HG02798 (cell line): ENCODE measurements at regions not wholly inside any gene's neighbourhood (a gene's known extent, or its start where the extent isn't known, plus 50 kb on each side); places are given as distances from the start of the nearest gene placed in this dataset.

Source experiments
- ATAC-seq: cut with Tn5 transposase; IDR thresholded peaks from one replicate; pipeline ENCODE4 v1.9.1; 2021; ENCODE audit warnings: mild to moderate bottlenecking; ENCODE audit not compliant: unreplicated experiment, poor library complexity

GRCh38 chr21:28671549-28672195, 321.0 kb downstream of the LTN1 start:
- no peak for ATAC-seq

DNA sequence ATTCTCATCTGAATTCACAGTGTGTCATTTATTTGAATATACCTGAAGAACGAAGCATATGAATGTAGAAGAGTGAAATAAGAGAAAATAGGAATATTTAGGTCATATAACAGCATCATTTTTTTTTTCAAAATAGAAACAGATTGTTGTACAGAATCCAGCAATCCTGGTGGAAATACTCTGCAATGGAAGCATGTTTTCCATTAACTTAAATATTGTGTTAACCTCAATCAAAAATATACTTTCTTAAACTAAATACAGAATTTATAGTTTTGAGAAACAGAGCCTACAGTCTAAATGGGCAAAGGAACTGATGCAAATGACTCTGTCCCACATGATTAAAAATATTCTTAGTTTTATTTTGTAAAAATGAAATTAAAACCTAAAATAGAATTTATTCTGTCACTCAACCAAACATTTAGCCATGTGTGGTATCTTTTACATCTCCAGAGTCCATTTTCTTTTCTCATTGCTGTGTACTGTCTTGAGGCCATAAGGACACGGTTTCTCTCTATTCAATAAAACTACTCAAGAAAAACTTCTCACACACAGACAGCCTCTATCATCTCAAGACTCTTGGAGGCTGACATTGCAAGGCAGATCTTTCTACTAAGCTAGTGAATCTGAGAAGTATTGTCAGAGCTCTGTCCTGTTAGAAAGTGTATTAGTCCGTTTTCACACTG, 322.6 kb downstream of the LTN1 start:
- ATAC-seq, result no peak

GRCh38 chr21:28669321-28669720, 323.4 kb downstream of the LTN1 start:
- ATAC-seq, result no peak

DNA sequence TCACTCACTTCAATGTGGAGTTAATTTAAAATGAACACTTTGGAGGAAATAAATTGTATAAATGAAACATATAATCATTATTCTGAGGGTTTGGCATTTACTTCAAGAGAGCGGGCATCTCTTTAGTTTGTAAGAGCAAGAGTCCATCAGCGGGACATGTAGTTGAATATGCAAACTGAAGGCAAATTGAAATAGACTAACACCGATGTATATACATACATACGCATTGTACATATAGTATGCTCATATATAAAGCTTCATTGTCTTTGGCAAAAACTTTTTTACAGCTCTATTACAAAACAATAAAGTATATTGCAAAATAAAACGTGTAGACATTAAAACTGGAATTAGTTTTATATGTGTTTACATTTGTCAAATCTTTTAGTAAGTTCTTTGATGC, 328.9 kb downstream of the LTN1 start:
- no peak for ATAC-seq

- no peak for ATAC-seq
Observed at GRCh38 chr21:28663111-28663693, 329.5 kb downstream of the LTN1 start.

DNA sequence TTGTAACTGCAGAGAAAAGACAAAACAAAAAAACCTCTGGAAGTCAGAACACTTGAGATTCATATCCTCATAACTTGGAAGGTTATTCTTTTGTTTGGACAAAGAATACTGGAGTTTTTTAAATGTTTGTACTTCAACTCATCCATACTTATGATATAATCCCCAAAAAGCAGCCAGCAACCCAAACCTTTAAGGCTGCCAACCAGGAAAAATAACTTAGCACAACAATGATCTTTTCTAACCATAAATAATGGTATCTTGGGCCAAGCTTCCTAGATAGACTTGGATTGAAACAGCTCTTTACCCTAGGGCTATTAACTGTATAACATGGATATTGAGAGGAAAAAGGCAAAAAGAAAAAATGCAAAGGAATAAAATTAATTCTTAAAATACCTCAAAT, 335.1 kb downstream of the LTN1 start:
- ATAC-seq, result no peak

DNA sequence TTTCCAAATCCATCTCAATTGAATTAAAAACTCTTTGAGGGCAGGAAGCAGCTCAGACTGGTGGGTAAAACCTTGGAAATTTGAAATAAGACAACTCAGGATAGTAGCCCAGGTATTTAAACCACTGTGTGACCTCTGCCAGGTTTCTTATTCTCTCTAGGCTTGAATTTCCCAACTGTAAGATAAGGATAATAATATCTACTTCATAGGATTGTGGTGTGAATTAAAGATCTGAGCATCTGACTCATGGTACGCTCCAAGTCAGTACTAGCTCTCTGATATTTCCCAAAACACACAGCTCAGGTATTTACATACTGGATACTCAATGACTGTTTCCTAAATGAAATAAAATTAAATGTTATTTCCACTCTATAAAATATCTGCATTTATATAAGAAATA, 337.2 kb downstream of the LTN1 start:
- no peak for ATAC-seq

DNA sequence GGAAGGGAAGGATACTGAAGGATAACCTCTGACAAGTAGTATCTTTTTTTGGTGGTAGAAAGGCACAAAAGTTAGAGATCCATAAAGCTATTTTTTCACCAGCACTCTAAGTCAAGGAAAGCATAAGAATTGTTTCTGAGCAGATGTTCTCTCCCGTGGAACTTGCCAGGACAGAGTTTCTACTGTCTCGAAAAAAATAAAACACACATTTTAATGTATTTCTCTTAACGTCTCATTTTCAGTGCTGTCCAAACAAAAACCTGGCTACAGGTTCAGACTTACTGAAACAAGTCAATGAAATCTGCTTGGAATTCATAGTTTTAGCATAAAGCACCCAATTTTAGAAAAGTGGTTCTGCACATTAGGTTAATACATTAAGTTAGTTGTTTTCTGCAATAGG, 338.3 kb downstream of the LTN1 start:
- no peak for ATAC-seq

DNA sequence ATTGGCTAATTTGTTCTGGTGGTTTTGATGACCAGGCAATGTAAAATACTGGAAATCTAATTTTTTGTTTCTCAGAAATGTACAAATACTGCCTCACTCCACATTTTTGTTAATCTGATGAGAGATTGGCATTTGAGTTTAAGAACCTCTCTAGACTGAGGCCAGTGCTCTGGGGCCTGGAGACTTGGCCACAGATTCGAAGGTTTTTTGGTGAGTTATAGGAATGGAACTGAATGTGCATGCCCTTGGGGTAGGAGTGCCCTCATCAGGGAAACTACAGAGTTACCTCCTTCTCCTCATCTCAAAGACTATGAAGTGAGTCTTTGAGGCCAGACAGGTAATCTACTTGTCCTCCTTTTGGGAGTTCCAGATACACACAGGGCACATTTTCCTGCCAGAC, 347.9 kb downstream of the LTN1 start:
- ATAC-seq, result no peak

DNA sequence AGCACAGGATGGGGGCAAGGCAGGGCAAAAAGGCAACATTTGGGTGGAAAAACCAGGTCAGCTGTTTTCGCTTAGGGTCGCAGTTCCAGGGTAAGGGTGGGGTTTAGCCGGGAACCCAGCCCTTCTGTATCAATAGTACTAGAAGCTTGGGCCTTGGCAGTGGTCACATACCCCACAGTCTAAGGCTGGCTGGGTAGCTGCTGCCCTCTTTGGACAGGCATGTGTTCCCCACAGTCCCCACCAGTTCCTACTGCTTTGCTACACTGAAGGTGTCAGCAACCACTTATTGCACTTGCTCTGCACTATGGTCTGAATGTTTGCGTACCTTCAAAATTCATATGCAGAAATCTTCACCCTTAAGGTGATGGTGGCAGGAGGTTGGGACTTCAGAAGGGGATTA, 349.8 kb downstream of the LTN1 start:
- ATAC-seq, result no peak

GRCh38 chr21:28641731-28642130, 350.9 kb downstream of the LTN1 start:
- no peak for ATAC-seq

- ATAC-seq, result no peak
Observed at GRCh38 chr21:28640326-28640725, 352.4 kb downstream of the LTN1 start.

DNA sequence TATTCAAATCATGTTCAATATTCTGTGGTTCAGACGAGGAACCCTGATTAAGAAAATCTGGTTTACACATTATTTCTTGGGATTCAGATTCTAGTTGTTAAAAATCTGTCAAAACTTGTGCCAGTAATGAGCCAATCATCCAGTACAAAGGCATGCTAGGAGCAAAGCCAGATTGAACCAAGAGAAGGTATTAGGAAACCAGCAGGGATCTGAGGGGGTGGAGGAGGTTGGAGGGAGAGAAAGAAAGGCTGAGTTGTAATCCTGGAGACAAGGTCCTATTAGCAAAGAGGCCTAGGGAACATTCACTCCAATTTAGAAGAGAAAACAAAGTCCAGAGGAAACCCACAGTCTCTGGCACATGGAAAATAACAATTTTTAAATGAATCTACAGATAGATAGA, 352.9 kb downstream of the LTN1 start:
- ATAC-seq, result no peak

DNA sequence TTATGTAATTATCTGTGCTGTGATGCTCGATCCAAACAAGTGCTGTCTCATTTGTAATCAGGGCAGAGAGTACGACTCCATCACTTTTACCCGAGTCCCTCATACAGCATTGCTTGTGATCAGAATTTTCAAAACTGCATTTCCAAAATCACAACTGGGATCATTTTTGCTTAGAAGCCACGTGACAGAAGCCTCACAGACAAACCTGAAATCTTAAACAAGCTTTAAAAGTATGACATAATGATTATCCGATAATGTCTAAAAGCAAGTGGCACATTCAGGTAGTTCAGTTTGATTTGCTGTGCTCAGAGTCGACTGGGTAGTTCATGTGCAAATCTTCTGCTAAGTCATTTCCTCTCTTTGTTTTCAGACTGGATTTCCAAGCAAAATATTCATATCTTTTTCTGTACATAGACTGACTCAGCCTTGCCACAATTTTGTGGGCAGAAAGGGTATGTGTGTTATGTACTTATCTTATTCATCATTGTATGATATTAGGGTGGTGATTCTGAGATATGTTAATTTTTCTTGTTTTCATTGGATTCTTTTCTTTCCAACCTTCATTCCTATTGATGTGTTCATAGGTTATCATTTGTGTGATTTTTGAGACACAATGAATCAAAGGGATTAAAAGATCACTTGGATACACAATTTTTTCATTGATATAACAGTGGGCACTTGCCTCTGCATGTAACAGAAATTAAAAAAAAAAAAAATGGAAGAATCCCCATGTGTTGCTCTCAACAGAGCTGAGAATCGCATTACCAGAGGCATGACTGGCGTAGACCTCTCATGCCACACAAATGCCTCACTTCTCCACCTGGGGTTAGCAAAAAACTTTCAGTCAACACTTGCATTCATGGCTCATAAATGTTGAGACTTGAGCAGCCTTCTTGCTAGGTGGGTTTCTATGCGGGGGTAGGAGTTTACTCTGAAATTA, 355.7 kb downstream of the LTN1 start:
- ATAC-seq, result no peak

DNA sequence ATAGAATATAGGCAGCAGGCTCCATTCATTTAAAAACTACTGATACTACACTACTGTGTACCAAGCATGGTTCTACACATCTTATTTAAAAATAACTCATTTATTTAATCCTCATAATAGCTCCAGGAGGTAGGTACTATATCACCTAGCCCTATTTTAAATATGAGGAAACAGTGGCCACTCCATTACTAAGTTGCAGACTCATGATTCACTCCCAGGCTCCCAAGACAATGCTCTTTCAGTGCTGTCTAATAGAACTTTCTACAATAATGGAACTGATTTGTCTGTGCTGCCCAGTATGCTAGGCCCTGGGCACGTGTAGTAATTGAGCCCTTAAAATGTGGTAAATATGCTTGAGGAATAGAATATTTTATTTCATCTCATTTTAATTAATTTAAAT, 357.1 kb downstream of the LTN1 start:
- no peak for ATAC-seq

DNA sequence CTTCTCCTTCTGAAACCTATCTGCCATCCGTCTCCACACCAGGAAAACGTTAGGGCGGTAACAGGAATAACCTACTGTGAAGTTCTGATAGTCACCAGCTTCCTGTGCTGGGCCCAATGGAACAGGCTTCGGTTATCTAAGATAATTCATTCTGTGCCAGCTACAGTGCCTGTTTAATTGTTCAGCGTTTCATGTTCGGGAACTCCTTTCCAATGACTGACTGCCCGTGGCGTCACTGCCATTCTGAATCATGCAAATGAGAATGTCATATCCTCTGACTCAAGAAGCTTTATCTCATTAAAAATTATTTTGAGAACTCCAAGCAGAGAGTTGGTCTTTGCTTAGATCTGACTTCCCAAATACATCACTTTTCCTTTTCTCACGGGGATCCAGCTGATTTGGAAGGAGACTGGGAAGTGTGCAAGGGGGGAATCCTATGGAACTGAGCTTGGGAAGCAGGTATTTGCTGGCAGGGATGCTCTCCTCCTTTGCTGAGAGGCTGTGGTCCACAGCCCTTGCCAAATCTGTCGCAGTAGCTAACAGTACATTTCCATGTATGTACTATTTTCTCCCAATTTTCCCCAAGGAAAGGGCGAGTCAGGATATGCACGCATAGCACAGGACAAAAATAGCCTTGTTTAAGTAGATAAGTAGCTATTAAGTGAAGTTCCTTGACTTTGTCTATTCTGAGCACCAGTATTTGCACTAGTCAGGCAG, 358.7 kb downstream of the LTN1 start:
- no peak for ATAC-seq

DNA sequence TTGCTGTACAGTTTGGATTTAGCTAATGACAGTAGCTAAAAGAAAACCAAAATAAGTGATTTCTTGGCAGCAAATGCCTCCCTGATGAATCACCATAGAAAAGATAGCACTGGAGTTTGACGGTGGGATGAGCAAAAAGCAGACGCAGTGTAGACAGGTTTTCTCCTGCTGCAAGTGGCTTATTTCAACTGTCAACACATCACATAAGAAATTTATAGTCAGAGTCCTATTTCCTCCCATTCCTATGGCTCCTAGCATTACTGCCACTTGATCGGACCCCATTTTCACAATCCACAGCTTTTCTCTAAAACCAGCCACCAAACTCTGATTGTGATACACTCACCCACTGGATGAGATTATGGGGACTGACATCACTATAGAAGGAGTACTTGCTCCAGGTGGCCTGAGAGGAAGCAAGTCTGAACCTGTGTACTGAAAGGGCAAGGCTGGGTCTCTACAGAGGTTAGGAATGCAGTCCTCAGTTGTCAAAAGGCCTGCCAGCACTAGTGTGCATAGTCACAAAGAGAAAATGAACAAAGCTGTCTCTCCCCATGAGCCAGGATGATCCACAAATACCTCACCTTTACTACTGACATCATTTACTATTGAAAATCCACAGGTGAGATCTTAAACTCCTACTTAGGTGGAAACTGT, 359.8 kb downstream of the LTN1 start:
- no peak for ATAC-seq

- no peak for ATAC-seq
Observed at GRCh38 chr21:28627691-28628090, 365.0 kb downstream of the LTN1 start.

- no peak for ATAC-seq
Observed at GRCh38 chr21:28627261-28627660, 365.4 kb downstream of the LTN1 start.

GRCh38 chr21:28624626-28625025, 368.1 kb downstream of the LTN1 start:
- ATAC-seq, result no peak
